ENCODE measurements at regions not wholly inside any gene's neighbourhood (a gene's known extent, or its start where the extent isn't known, plus 50 kb on each side); places are given as distances from the start of the nearest gene placed in this dataset.
"Not testable (repeated sequence)": the region's sequence is repeated elsewhere in the genome, so short reads cannot be mapped to it uniquely, and the experiment has no call there.

DNA sequence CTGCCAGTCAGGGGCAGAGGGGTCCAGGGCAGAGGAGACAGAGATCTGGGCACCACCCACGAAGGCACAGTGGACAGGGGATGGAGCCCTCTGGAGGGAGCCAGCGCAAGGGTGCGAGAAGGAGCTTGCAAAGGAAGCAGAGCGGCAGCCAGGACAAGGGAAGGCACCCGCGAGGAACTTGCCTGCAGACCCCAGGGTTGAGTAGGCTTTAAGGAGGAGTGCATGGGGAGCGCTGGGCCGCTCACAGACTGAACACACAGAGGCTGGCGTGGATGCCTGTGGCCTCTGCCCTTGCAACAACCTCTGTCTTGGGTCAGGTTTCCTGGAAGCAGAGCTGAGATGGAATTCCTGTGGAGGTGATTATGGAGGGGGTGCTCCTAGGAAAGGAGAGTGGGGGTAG, 374.4 kb downstream of the CNTNAP3B start:
- not testable (repeated sequence) for DNase-seq (ENCODE audit: low read depth)

DNA sequence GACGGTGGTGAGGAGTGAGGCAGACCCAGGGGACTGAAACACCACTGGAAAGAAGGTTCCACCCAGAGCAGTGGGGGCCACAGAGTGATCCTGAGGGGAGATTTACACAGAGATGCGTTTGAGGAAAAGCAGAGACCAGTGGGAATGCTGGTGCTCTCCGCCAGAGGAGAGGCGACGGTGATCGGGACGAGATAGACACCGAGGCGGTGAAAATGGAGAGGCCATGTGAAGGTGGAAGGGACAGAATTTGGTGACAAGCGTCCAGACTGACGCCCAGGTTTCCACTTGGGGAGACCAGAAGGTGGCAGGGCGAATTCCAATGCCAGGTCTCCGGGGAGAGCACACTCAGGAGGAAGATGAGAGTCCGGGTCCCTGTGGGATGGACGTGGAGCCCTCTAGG, 374.8 kb downstream of the CNTNAP3B start:
- DNase-seq (ENCODE audit: low read depth): not testable (repeated sequence)

DNA sequence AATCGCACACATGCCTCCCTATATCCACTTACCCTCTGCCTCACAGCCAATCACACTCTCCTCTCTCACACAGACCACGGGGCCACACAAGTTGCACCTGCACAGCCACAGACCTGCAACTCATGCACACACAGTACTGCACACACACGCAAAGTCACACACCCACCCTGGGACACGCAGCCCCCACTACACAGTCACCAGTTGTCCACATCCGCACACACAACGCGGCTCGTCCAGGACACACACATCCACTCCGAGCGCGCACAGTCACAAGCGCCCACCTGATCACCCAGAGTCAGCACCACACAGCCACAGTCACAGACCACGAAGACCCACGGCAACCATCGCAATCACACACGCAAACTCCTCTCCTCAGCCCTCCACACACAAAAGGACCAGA, 387.3 kb downstream of the CNTNAP3B start:
- DNase-seq (ENCODE audit: low read depth): not testable (repeated sequence)

DNA sequence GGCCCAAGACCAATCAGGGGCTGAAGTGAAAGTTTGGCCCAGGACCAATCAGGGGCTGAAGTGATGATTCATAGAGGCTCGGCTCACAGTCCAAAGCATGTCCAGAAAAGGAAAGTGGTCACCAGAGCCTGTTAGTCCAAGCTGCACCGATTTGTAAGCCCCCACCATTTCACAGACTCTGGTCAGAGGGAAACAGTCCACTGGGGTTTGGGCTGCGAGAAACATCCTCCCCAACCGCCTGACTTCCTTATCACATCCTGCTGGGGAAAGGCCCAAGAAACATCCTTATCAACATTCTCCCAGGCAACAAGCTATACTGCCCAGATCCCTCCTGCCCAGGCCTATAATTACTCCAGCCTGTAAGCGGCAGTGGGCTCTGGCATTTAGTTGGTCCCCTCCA, 388.1 kb downstream of the CNTNAP3B start:
- DNase-seq (ENCODE audit: low read depth): not testable (repeated sequence)

DNA sequence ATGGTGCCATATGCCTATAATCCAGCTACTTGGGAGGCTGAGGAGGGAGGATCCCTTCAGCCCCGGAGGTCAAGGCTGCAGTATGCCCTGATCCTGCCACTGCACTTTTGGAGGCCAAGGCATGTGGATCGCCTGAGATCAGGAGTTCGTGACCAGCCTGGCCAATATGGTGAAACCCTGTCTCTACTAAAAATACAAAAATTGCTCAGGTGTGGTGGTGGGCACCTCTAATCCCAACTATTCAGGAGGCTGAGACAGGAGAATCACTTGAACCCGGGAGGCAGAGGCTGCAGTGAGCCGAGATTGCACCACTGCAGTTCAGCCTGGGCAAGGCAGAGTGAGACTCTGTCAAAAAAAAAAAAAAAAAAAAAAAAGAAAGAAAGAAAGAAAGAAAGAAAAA, 390.5 kb downstream of the CNTNAP3B start:
- DNase-seq (ENCODE audit: low read depth): not testable (repeated sequence)

- not testable (repeated sequence) for DNase-seq (ENCODE audit: low read depth)
Observed at GRCh38 chr9:41699190-41699589, 430.0 kb downstream of the CNTNAP3B start.

GRCh38 chr9:41697080-41697479, 432.1 kb downstream of the CNTNAP3B start:
- DNase-seq (ENCODE audit: low read depth): not testable (repeated sequence)

DNA sequence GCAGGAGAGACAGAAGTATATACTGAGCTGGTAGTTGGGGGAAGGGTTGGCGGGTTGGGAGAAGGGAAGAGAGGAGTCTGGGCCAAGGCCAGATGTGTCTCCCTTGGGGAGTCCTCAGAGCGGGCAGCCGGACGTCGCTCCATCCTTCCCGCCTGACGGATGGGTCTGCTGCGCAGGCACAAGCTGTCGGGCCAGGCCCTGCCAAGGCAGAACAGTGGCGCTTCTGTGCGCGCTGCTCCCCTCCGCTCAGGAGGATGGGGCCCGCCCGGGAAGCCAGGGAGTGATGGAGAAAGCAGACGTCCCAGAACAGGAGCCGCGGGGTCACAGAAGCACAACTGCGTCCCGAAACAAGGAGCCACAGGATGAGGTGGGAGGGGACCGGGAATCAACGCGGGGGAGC, 449.9 kb downstream of the CNTNAP3B start:
- DNase-seq (ENCODE audit: low read depth): not testable (repeated sequence)

DNA sequence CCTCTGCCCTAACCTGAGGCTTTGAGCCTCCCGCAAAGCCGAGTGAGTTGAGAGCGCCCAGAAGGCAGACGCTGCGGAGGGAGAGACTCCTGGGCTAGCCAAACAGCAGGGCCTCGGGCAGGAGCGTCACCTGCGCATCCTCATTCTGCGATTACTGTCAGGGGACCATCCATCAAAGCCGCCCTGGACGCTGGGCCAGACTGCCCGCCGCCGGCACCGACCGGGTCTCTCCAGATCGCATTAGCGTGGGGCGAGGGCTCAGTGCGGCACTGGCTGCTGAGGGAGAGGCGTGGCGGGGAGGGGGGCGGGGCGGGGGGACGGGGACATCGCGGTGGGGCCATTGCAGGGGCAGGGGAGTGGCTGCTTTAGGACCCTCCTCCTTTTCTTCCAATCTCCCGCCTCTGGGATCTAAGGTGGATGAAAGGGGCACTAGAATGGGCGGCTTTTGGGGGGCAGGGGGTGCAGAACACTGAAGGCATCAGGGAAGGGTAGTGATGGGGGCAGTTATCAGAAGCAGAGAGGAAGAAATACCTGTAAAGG, 465.7 kb downstream of the CNTNAP3B start:
- DNase-seq (ENCODE audit: low read depth): not testable (repeated sequence)

- DNase-seq (ENCODE audit: low read depth): not testable (repeated sequence)
Observed at GRCh38 chr9:41658706-41659105, 469.6 kb upstream of the ZNG1F start.

GRCh38 chr9:41658116-41658515, 469.0 kb upstream of the ZNG1F start:
- not testable (repeated sequence) for DNase-seq (ENCODE audit: low read depth)

- DNase-seq (ENCODE audit: low read depth): not testable (repeated sequence)
Observed at GRCh38 chr9:41657141-41657540, 468.0 kb upstream of the ZNG1F start.

GRCh38 chr9:41655071-41655554, 466.0 kb upstream of the ZNG1F start:
- DNase-seq (ENCODE audit: low read depth): not testable (repeated sequence)

- DNase-seq (ENCODE audit: low read depth): not testable (repeated sequence)
Observed at GRCh38 chr9:41654349-41654748, 465.2 kb upstream of the ZNG1F start.

DNA sequence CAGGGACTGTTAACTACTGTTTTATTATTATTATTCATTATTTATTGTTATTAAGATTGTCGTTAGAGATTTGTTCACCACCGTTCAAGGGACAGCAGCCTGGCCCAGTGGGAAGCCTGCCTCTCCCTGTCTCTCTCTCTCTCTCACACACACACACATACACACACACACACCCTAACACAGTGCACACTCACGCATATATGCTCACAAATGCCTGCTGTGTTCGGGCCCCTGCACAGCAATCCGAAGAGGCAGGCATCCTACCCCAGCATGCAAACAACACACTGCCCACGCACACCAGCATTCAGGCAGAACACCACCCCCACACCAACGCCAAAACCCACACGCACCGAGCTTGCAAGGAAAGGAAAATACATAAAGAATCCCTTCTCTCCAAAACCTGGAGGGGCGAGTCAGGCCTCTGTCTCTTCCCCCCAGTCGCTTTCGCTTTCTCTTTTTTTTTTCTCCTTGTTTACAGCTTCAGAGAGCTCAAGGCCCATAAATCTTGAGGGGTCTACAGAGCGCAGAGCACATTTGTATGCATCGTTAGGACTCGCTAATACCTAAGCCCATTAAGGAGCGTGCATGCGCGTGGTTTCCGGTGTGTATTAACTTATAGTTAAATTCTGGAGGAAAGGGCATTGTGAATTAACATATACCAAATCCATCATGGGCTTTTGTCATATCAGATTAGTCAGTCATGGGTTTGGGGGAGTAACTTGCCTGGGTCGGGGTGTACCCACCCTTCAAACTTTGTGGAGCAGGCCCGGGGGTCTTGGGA, 464.6 kb upstream of the ZNG1F start:
- not testable (repeated sequence) for DNase-seq (ENCODE audit: low read depth)

DNA sequence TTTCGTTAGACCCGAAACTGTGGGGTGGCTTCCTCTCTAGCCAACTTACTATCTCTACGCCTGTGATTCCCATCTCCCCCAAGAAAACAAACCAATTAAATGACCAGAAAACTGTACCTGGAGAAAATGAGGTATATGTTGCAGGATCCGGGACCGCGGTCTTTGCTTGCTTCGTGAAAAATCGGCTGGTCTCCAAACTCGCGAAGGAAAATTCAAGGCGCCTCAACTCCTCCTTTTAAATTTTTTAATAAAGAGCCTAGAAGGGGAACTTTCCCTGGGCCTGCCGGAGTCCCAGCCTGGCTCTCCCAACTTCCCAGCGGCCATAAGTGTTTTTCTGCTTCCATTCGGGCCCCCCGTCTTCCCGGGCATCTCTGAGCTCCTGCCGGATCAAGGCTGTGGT, 463.7 kb upstream of the ZNG1F start:
- DNase-seq (ENCODE audit: low read depth): not testable (repeated sequence)

GRCh38 chr9:41652100-41652713, 463.1 kb upstream of the ZNG1F start:
- DNase-seq (ENCODE audit: low read depth): not testable (repeated sequence)

DNA sequence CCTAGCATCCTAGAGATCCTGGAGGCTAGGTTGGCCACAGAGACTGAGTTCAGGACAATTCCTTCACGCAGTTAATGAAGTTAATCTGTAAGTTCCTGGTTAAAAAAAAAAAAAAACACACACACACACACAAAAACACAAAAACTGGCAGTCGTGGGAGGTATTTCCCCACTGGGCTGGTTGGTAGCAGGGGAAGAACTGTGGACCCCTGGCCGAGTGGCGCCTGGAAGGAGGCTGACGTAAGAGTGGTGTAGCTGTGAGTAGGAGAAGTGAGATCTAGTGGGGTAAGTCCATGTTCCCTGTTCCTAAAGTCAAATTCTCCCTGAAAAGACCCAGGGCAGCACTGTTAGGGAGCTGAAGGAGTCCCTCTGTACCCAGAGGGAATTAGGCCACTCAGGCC, 461.0 kb upstream of the ZNG1F start:
- not testable (repeated sequence) for DNase-seq (ENCODE audit: low read depth)

GRCh38 chr9:41648564-41648963, 459.4 kb upstream of the ZNG1F start:
- DNase-seq (ENCODE audit: low read depth): not testable (repeated sequence)

GRCh38 chr9:41646246-41646645, 457.1 kb upstream of the ZNG1F start:
- DNase-seq (ENCODE audit: low read depth): not testable (repeated sequence)

- DNase-seq (ENCODE audit: low read depth): peak; percentile 48
Observed at GRCh38 chr9:41643571-41644279, 454.6 kb upstream of the ZNG1F start.

GRCh38 chr9:41633726-41634125, 444.6 kb upstream of the ZNG1F start:
- not testable (repeated sequence) for DNase-seq (ENCODE audit: low read depth)

All from activated T-cell treated with anti-CD3 and anti-CD28 coated beads for 24 hours (primary cell).